Sigmoid colon (tissue), 6 donors: ENCODE measurements at regions not wholly inside any gene's neighbourhood (a gene's known extent, or its start where the extent isn't known, plus 50 kb on each side); places are given as distances from the start of the nearest gene placed in this dataset.

Experiments
- DNase-seq: peaks from one replicate; pipeline ENCODE4 v3.0.0-alpha.2; 2019
- H3K27ac ChIP-seq, 4 donors: fragments of 200-600 bp; sonication (generic); one replicate each; pipeline ENCODE4 v1.5.1; 2016 to 2019; ENCODE audit warnings: mild to moderate bottlenecking in 1 of 4
- H3K27me3 ChIP-seq, 3 donors: fragments of 200-600 bp; sonication (generic); one replicate each; pipeline ENCODE4 v1.5.1; 2019; ENCODE audit warnings: mild to moderate bottlenecking in 1 of 3
- H3K36me3 ChIP-seq, 4 donors: fragments of 200-600 bp; sonication (generic); one replicate each; pipeline ENCODE4 v1.5.1; 2016 to 2019
- H3K4me1 ChIP-seq, 4 donors: fragments of 200-600 bp; sonication (generic); one replicate each; pipeline ENCODE4 v1.5.1; 2017 to 2019
- H3K4me3 ChIP-seq, 4 donors: fragments of 200-600 bp; sonication (generic); one replicate each; pipeline ENCODE4 v1.5.1; 2017 to 2019; ENCODE audit warnings: mild to moderate bottlenecking in 2 of 4, moderate library complexity in 1 of 4
- H3K9me3 ChIP-seq, 4 donors: fragments of 200-600 bp in 3 of 4; sonication (generic) in 3 of 4; one replicate each; pipeline versions ENCODE4 v1.5.1 to v1.6.1; 2013 to 2019
- EP300 ChIP-seq, 4 donors: sonication (generic); formaldehyde crosslinking; IDR thresholded peaks; one replicate each; pipeline ENCODE4 v1.6.1; 2017; ENCODE audit warnings: antibody characterized with exemption in 4 of 4
- POLR2A ChIP-seq, 2 donors: fragments of 450-650 bp; IDR thresholded peaks; one replicate each; pipeline ENCODE4 v1.6.1; 2016; ENCODE audit warnings: antibody characterized with exemption in 2 of 2, mild to moderate bottlenecking in 2 of 2, moderate library complexity in 2 of 2
- POLR2AphosphoS5 ChIP-seq, 4 donors: sonication (generic); formaldehyde crosslinking; IDR thresholded peaks; one replicate each; pipeline ENCODE4 v1.6.1; 2017; ENCODE audit warnings: antibody characterized with exemption in 4 of 4
- WGBS, 2 donors: extraction: QIAGEN DNeasy Blood & Tissue Kit; methylation state at CpG; one replicate each; pipeline ENCODE4 v1.1.7; 2013; 5-methylcytosine and 5-hydroxymethylcytosine counted together
- intact Hi-C: fragments of 100-400 bp; cut with DNase I; formaldehyde crosslinking; loops from one replicate; pipeline ENCODE4 v1.15.1; 2023
- TF ChIP-seq, protein P1 (sequence below), 4 experiments: fragments of 450-650 bp in 3 of 4; fragments of 200-600 bp in 1 of 4; IDR thresholded peaks; one replicate each; pipeline ENCODE4 v1.5.1; 2016 to 2019; ENCODE audit warnings: antibody characterized with exemption in 4 of 4, mild to moderate bottlenecking in 3 of 4, moderate library complexity in 2 of 4
- donor health status: healthy with polysubstance abuse.
- donor health status: healthy.

DNA sequence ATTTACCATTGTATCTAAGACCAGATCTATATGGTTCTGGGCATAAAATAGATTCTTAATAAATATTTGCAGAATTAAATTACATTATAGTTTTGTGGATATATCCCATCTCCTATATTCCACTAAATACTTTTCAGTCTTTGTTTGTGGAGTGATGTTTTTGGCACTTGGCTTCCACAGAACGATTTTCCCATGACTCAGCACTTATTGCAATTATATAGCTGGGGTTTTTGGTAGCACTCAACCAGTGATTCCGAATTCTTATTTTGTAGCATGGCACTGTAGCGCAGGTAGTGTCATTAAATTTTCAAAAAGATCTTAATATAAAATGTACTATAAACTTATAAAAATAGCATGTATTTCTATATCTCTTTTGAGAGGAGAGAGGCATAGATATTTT, 221.2 kb downstream of the TRPC6 start:
- no peak overlapping the region for H3K4me3 ChIP-seq
- H3K9me3 ChIP-seq: peaks cover 0 to 2% (median 0%) of the 10 kb centered on the region in 4 donors
- TF ChIP-seq, protein P1, sequence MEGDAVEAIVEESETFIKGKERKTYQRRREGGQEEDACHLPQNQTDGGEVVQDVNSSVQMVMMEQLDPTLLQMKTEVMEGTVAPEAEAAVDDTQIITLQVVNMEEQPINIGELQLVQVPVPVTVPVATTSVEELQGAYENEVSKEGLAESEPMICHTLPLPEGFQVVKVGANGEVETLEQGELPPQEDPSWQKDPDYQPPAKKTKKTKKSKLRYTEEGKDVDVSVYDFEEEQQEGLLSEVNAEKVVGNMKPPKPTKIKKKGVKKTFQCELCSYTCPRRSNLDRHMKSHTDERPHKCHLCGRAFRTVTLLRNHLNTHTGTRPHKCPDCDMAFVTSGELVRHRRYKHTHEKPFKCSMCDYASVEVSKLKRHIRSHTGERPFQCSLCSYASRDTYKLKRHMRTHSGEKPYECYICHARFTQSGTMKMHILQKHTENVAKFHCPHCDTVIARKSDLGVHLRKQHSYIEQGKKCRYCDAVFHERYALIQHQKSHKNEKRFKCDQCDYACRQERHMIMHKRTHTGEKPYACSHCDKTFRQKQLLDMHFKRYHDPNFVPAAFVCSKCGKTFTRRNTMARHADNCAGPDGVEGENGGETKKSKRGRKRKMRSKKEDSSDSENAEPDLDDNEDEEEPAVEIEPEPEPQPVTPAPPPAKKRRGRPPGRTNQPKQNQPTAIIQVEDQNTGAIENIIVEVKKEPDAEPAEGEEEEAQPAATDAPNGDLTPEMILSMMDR (IDR thresholded peaks at IDR 0.05): no peak
- no peak for TF ChIP-seq POLR2A (IDR thresholded peaks at IDR 0.05)
- no peak for TF ChIP-seq POLR2AphosphoS5 (IDR thresholded peaks at IDR 0.05)
- TF ChIP-seq EP300 (IDR thresholded peaks at IDR 0.05): no peak
- no peaks in the 10 kb centered on the region for H3K36me3 ChIP-seq
- H3K27me3 ChIP-seq: no peaks in the 10 kb centered on the region
- H3K4me1 ChIP-seq: no peaks in the 10 kb centered on the region
- 64 to 72% methylated on average over 3 of the region's 3 CpGs for WGBS, 2 donors
- no peak for DNase-seq
- intact Hi-C loops: no loop called here
- H3K27ac ChIP-seq: no peak overlapping the region

DNA sequence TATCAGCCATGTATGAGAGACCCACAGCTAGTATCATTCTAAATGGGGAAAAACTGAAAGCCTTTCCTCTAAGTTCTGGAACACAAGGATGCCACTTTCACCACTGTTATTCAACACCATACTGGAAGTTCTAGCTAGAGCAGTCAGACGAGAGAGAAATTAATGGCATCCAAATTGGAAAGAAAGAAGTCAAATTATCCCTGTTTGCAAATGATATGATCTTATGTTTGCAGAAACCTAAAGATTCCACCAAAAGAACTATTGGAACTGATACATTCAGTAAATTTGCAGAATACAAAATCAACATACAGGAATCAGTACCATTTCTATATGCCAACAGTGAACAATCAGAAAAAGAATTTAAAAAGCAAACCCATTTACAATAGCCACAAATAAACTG, 226.0 kb downstream of the TRPC6 start:
- TF ChIP-seq EP300 (IDR thresholded peaks at IDR 0.05): no peak
- TF ChIP-seq, protein P1 (IDR thresholded peaks at IDR 0.05): no peak
- TF ChIP-seq POLR2AphosphoS5 (IDR thresholded peaks at IDR 0.05): no peak
- no peak for TF ChIP-seq POLR2A (IDR thresholded peaks at IDR 0.05)
- 80 to 86% methylated on average over 1 of the region's 1 CpG for WGBS, 2 donors
- Histone ChIP-seq H3K4me1 (no peaks in the 10 kb centered on the region), H3K36me3 (no peaks in the 10 kb centered on the region), H3K4me3 (no peak overlapping the region), H3K9me3 (no peaks in the 10 kb centered on the region), H3K27ac (no peak overlapping the region), H3K27me3 (no peaks in the 10 kb centered on the region)
- intact Hi-C loops: no loop called here
- DNase-seq: no peak

DNA sequence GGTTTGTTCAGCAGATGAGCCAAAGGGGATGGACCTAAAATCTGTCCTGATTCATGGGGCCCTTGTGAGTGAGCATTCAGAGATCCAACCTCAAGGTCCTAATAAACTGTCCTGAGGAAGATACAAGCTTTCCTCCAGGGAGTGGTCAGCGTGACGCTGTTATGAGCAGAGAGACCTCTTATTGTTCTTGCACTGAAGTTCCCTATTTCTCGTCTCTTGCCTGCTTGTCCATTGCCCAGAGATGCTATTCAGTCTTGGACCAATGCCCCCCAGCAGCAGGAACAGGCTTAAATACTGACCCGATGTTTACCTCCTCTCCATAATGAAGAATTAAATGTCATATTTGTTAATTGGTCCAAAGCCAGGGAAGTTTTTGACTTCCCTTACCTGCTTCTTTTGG, 225.2 kb upstream of the PGR start:
- H3K9me3 ChIP-seq: no peaks in the 10 kb centered on the region
- WGBS, 2 donors: 73 to 86% methylated on average over 4 of the region's 4 CpGs
- H3K36me3 ChIP-seq: no peaks in the 10 kb centered on the region
- H3K27ac ChIP-seq: no peak overlapping the region
- no peaks in the 10 kb centered on the region for H3K27me3 ChIP-seq
- H3K4me3 ChIP-seq: no peak overlapping the region
- intact Hi-C loops: no loop called here
- TF ChIP-seq, protein P1 (IDR thresholded peaks at IDR 0.05): no peak
- TF ChIP-seq POLR2A (IDR thresholded peaks at IDR 0.05) (no peak), POLR2AphosphoS5 (IDR thresholded peaks at IDR 0.05) (no peak), EP300 (IDR thresholded peaks at IDR 0.05) (no peak)
- DNase-seq: no peak
- H3K4me1 ChIP-seq: no peaks in the 10 kb centered on the region

DNA sequence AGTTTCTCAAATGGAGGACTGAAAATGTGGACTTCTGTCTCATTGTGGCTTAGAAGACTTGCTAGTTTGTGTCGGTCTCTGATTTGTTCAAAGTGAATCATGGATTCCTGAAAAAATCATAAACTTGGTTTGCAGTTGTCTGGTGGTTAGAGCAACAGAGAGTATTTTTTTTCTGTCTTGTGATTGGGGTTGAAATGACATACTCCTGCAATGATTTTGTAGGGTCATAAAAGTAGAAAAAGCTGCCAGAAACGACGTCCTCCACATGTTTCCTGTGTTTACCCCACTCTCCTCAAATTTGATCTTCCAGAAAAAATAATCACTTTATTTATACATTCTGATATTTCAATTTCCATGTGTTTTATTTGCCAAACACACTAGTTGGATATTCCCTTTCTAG, 219.2 kb upstream of the PGR start:
- Histone ChIP-seq H3K9me3 (no peaks in the 10 kb centered on the region), H3K36me3 (no peaks in the 10 kb centered on the region), H3K27me3 (no peaks in the 10 kb centered on the region), H3K27ac (no peak overlapping the region), H3K4me1 (no peaks in the 10 kb centered on the region), H3K4me3 (no peak overlapping the region)
- intact Hi-C loops: no loop called here
- TF ChIP-seq, protein P1 (IDR thresholded peaks at IDR 0.05): no peak
- TF ChIP-seq POLR2A (IDR thresholded peaks at IDR 0.05) (no peak), POLR2AphosphoS5 (IDR thresholded peaks at IDR 0.05) (no peak), EP300 (IDR thresholded peaks at IDR 0.05) (no peak)
- WGBS, 2 donors: 24 to 47% methylated on average over 3 of the region's 3 CpGs
- no peak for DNase-seq

DNA sequence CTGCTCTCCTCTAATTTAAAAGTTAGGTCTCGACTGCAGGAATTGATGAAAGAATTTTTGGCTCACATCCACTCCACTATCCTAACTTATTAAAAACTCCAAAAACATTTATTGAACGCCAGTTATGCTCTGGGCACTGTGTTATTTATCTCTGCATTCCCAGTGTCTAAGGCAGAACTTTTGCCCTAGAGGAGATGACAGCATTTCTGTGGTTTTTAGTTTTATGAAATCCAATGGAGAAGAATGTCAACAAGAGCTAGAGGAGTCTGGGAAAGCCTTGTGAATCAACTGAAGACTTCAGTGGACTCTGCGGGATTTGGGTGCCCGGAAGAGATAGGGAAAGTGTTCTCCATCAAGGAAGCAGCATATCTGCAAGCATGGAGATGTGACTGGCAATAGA, 217.0 kb upstream of the PGR start:
- WGBS, 2 donors: 66 to 80% methylated on average over 4 of the region's 4 CpGs
- intact Hi-C loops: no loop called here
- H3K9me3 ChIP-seq: no peaks in the 10 kb centered on the region
- H3K27me3 ChIP-seq: no peaks in the 10 kb centered on the region
- H3K4me3 ChIP-seq: no peak overlapping the region
- H3K27ac ChIP-seq: no peak overlapping the region
- H3K36me3 ChIP-seq: no peaks in the 10 kb centered on the region
- TF ChIP-seq POLR2AphosphoS5 (IDR thresholded peaks at IDR 0.05): no peak
- TF ChIP-seq, protein P1 (IDR thresholded peaks at IDR 0.05): no peak
- TF ChIP-seq EP300 (IDR thresholded peaks at IDR 0.05): no peak
- TF ChIP-seq POLR2A (IDR thresholded peaks at IDR 0.05): no peak
- H3K4me1 ChIP-seq: no peaks in the 10 kb centered on the region
- no peak for DNase-seq
